T-helper 1 cell treated with Interleukin-12 subunit alpha and Interleukin-12 subunit beta and Interleukin-4 antibody, amounts not matched to agents 30 μg/mL and 1 μg/mL, for 36 hours (primary cell): ENCODE measurements at regions not wholly inside any gene's neighbourhood (a gene's known extent, or its start where the extent isn't known, plus 50 kb on each side); places are given as distances from the start of the nearest gene placed in this dataset.
"Not testable (repeated sequence)": the region's sequence is repeated elsewhere in the genome, so short reads cannot be mapped to it uniquely, and the experiment has no call there.

Experiments
- H3K27ac Mint-ChIP-seq: one replicate; pipeline ENCODE4 v1.8.0; 2021; ENCODE audit warnings: mild to moderate bottlenecking, mixed read lengths
- H3K27me3 Mint-ChIP-seq: one replicate; pipeline ENCODE4 v1.8.0; 2021; ENCODE audit warnings: low read depth, mixed read lengths
- H3K36me3 Mint-ChIP-seq: one replicate; pipeline ENCODE4 v1.8.0; 2021; ENCODE audit warnings: low read depth, mixed read lengths
- H3K4me1 Mint-ChIP-seq: one replicate; pipeline ENCODE4 v1.8.0; 2021; ENCODE audit warnings: low read depth, mixed read lengths
- H3K4me3 Mint-ChIP-seq: one replicate; pipeline ENCODE4 v1.8.0; 2021; ENCODE audit warnings: mild to moderate bottlenecking, moderate library complexity, mixed read lengths
- H3K9me3 Mint-ChIP-seq: one replicate; pipeline ENCODE4 v1.8.0; 2021; ENCODE audit warnings: mixed read lengths

- H3K9me3 Mint-ChIP-seq = no peaks in the 10 kb centered on the region
- no peaks in the 10 kb centered on the region for H3K36me3 Mint-ChIP-seq
- no peak overlapping the region for H3K4me3 Mint-ChIP-seq
- no peaks in the 10 kb centered on the region for H3K27me3 Mint-ChIP-seq
- no peak overlapping the region for H3K27ac Mint-ChIP-seq
- H3K4me1 Mint-ChIP-seq = no peaks in the 10 kb centered on the region
These were observed 1849.2 kb upstream of the C9orf72 start for GRCh38 chr9:29422438-29422837.

- no peaks in the 10 kb centered on the region for H3K27me3 Mint-ChIP-seq
- H3K27ac Mint-ChIP-seq = no peak overlapping the region
- no peaks in the 10 kb centered on the region for H3K36me3 Mint-ChIP-seq
- peaks cover 14% of the 10 kb centered on the region for H3K9me3 Mint-ChIP-seq
- no peak overlapping the region for H3K4me3 Mint-ChIP-seq
- no peaks in the 10 kb centered on the region for H3K4me1 Mint-ChIP-seq
These were observed 1858.9 kb upstream of the C9orf72 start for GRCh38 chr9:29432191-29432590.

- not testable (repeated sequence) for H3K27me3 Mint-ChIP-seq, H3K4me3 Mint-ChIP-seq, H3K4me1 Mint-ChIP-seq, H3K36me3 Mint-ChIP-seq, H3K27ac Mint-ChIP-seq
- H3K9me3 Mint-ChIP-seq = peaks cover 14% of the 10 kb centered on the region
These were observed 1859.4 kb upstream of the C9orf72 start for GRCh38 chr9:29432656-29433055.

GRCh38 chr9:29435368-29435767, 1862.1 kb upstream of the C9orf72 start:
- Mint-ChIP-seq H3K27me3 (no peaks in the 10 kb centered on the region), H3K36me3 (no peaks in the 10 kb centered on the region), H3K9me3 (peaks cover 11% of the 10 kb centered on the region), H3K27ac (no peak overlapping the region), H3K4me3 (no peak overlapping the region), H3K4me1 (no peaks in the 10 kb centered on the region)

GRCh38 chr9:29437526-29437925, 1864.2 kb upstream of the C9orf72 start:
- Mint-ChIP-seq H3K4me1 (no peaks in the 10 kb centered on the region), H3K36me3 (no peaks in the 10 kb centered on the region), H3K9me3 (peaks cover 15% of the 10 kb centered on the region), H3K27ac (no peak overlapping the region), H3K4me3 (no peak overlapping the region), H3K27me3 (no peaks in the 10 kb centered on the region)

GRCh38 chr9:29439961-29440360, 1866.7 kb upstream of the C9orf72 start:
- Mint-ChIP-seq H3K4me1 (no peaks in the 10 kb centered on the region), H3K36me3 (no peaks in the 10 kb centered on the region), H3K9me3 (peaks cover 5% of the 10 kb centered on the region), H3K27ac (no peak overlapping the region), H3K27me3 (no peaks in the 10 kb centered on the region), H3K4me3 (no peak overlapping the region)

- H3K27me3 Mint-ChIP-seq = no peaks in the 10 kb centered on the region
- peaks cover 5% of the 10 kb centered on the region for H3K9me3 Mint-ChIP-seq
- H3K36me3 Mint-ChIP-seq = no peaks in the 10 kb centered on the region
- H3K4me1 Mint-ChIP-seq = no peaks in the 10 kb centered on the region
- no peak overlapping the region for H3K4me3 Mint-ChIP-seq
- H3K27ac Mint-ChIP-seq = no peak overlapping the region
These were observed 1867.2 kb upstream of the C9orf72 start for GRCh38 chr9:29440449-29440848.

- Mint-ChIP-seq H3K9me3 (peaks cover 23% of the 10 kb centered on the region), H3K36me3 (no peaks in the 10 kb centered on the region), H3K4me1 (no peaks in the 10 kb centered on the region), H3K27me3 (no peaks in the 10 kb centered on the region), H3K4me3 (no peak overlapping the region), H3K27ac (no peak overlapping the region)
These were observed 1872.5 kb upstream of the C9orf72 start for GRCh38 chr9:29445751-29446150.

- H3K4me1 Mint-ChIP-seq = no peaks in the 10 kb centered on the region
- no peak overlapping the region for H3K4me3 Mint-ChIP-seq
- peaks cover 25% of the 10 kb centered on the region for H3K9me3 Mint-ChIP-seq
- H3K27me3 Mint-ChIP-seq = no peaks in the 10 kb centered on the region
- H3K36me3 Mint-ChIP-seq = no peaks in the 10 kb centered on the region
- no peak overlapping the region for H3K27ac Mint-ChIP-seq
These were observed 1876.0 kb upstream of the C9orf72 start for GRCh38 chr9:29449306-29449705.

- not testable (repeated sequence) for H3K4me1 Mint-ChIP-seq, H3K4me3 Mint-ChIP-seq, H3K36me3 Mint-ChIP-seq, H3K27me3 Mint-ChIP-seq, H3K27ac Mint-ChIP-seq
- peaks cover 25% of the 10 kb centered on the region for H3K9me3 Mint-ChIP-seq
These were observed 1877.1 kb upstream of the C9orf72 start for GRCh38 chr9:29450343-29450875.

GRCh38 chr9:29456940-29457339, 1883.7 kb upstream of the C9orf72 start:
- Mint-ChIP-seq H3K4me1 (no peaks in the 10 kb centered on the region), H3K4me3 (no peak overlapping the region), H3K36me3 (no peaks in the 10 kb centered on the region), H3K27ac (no peak overlapping the region), H3K27me3 (no peaks in the 10 kb centered on the region), H3K9me3 (peaks cover 26% of the 10 kb centered on the region)

GRCh38 chr9:29475471-29475870, 1902.2 kb upstream of the C9orf72 start:
- no peaks in the 10 kb centered on the region for H3K27me3 Mint-ChIP-seq
- H3K4me3 Mint-ChIP-seq = no peak overlapping the region
- peaks cover 8% of the 10 kb centered on the region for H3K9me3 Mint-ChIP-seq
- H3K27ac Mint-ChIP-seq = no peak overlapping the region
- no peaks in the 10 kb centered on the region for H3K4me1 Mint-ChIP-seq
- H3K36me3 Mint-ChIP-seq = no peaks in the 10 kb centered on the region

- Mint-ChIP-seq H3K9me3 (peaks cover 5% of the 10 kb centered on the region), H3K4me3 (no peak overlapping the region), H3K27ac (no peak overlapping the region), H3K27me3 (no peaks in the 10 kb centered on the region), H3K36me3 (no peaks in the 10 kb centered on the region), H3K4me1 (no peaks in the 10 kb centered on the region)
These were observed 1938.4 kb upstream of the C9orf72 start for GRCh38 chr9:29511680-29512079.

- Mint-ChIP-seq H3K9me3 (peaks cover 3% of the 10 kb centered on the region), H3K27ac (no peak overlapping the region), H3K36me3 (no peaks in the 10 kb centered on the region), H3K4me1 (no peaks in the 10 kb centered on the region), H3K4me3 (no peak overlapping the region), H3K27me3 (no peaks in the 10 kb centered on the region)
These were observed 1941.1 kb upstream of the C9orf72 start for GRCh38 chr9:29514336-29514735.

GRCh38 chr9:29514862-29515261, 1941.6 kb upstream of the C9orf72 start:
- no peaks in the 10 kb centered on the region for H3K36me3 Mint-ChIP-seq
- H3K4me1 Mint-ChIP-seq = no peaks in the 10 kb centered on the region
- H3K4me3 Mint-ChIP-seq = no peak overlapping the region
- H3K27ac Mint-ChIP-seq = no peak overlapping the region
- H3K9me3 Mint-ChIP-seq = peaks cover 3% of the 10 kb centered on the region
- no peaks in the 10 kb centered on the region for H3K27me3 Mint-ChIP-seq

- Mint-ChIP-seq H3K4me3 (no peak overlapping the region), H3K9me3 (peaks cover 5% of the 10 kb centered on the region), H3K27me3 (no peaks in the 10 kb centered on the region), H3K4me1 (no peaks in the 10 kb centered on the region), H3K36me3 (no peaks in the 10 kb centered on the region), H3K27ac (no peak overlapping the region)
These were observed 1975.2 kb upstream of the C9orf72 start for GRCh38 chr9:29548436-29548835.
